CD4-positive, alpha-beta T cell (primary cell): ENCODE measurements at regions not wholly inside any gene's neighbourhood (a gene's known extent, or its start where the extent isn't known, plus 50 kb on each side); places are given as distances from the start of the nearest gene placed in this dataset.

Experiments used
- ATAC-seq: fragments of 200-7000 bp; cut with Tn5 transposase; one replicate; pipeline ENCODE4 v1.10.0; 2022; ENCODE audit warnings: mild to moderate bottlenecking; ENCODE audit not compliant: poor library complexity
- CTCF ChIA-PET: fragments of 350-600 bp; sonication (Branson Sonifier 250); formaldehyde crosslinking; loops from one replicate; lab custom pipeline; 2021; ENCODE audit warnings: antibody characterized with exemption, inconsistent platforms; lab: Charles Lee
- POLR2A ChIA-PET: fragments of 350-600 bp; sonication (Branson Sonifier 250); formaldehyde crosslinking; loops from one replicate; lab custom pipeline; 2021; ENCODE audit warnings: antibody characterized with exemption, inconsistent platforms; lab: Charles Lee
- DNase-seq, 14 experiments: peaks; one replicate each; pipeline ENCODE4 v3.0.0-alpha.2; 2013 to 2020; ENCODE audit warnings: mixed read lengths in 2 of 14
- H3K27ac ChIP-seq, 2 donors: one replicate each; pipeline versions ENCODE4 v1.5.1 to v1.7.0; 2013; ENCODE audit warnings: low read length in 2 of 2, low read depth in 1 of 2, mild to moderate bottlenecking in 1 of 2
- H3K27me3 ChIP-seq, 2 experiments: 1 replicate in 1 of 2; 2 replicates in 1 of 2; pipeline versions ENCODE4 v1.6.1 to v1.7.0; 2013; ENCODE audit warnings: low read length in 2 of 2, control low read depth in 1 of 2, mild to moderate bottlenecking in 1 of 2, moderate library complexity in 1 of 2; ENCODE audit not compliant: insufficient read depth in 2 of 2, control insufficient read depth in 1 of 2
- H3K36me3 ChIP-seq: one replicate; pipeline ENCODE4 v1.6.1; 2013; ENCODE audit warnings: low read length, control low read depth; ENCODE audit not compliant: insufficient read depth
- H3K4me1 ChIP-seq: one replicate; pipeline ENCODE4 v1.6.1; 2013; ENCODE audit warnings: low read length, control low read depth; ENCODE audit not compliant: insufficient read depth
- H3K4me3 ChIP-seq: one replicate; pipeline ENCODE4 v1.5.1; 2013; ENCODE audit warnings: mild to moderate bottlenecking, low read length, moderate library complexity
- H3K9me3 ChIP-seq, 2 experiments: 1 replicate in 1 of 2; 2 replicates in 1 of 2; pipeline versions ENCODE4 v1.6.1 to v1.7.0; 2013; ENCODE audit warnings: low read length in 2 of 2, mild to moderate bottlenecking in 2 of 2, control low read depth in 1 of 2, moderate library complexity in 1 of 2; ENCODE audit not compliant: control insufficient read depth in 1 of 2, insufficient read depth in 1 of 2
- H3K27ac Mint-ChIP-seq: one replicate; pipeline ENCODE4 v1.8.0; 2020; ENCODE audit warnings: mixed read lengths
- H3K27me3 Mint-ChIP-seq: one replicate; pipeline ENCODE4 v1.8.0; 2021; ENCODE audit warnings: mixed read lengths
- H3K36me3 Mint-ChIP-seq: one replicate; pipeline ENCODE4 v1.8.0; 2021; ENCODE audit warnings: low read depth, mixed read lengths
- H3K4me1 Mint-ChIP-seq: one replicate; pipeline ENCODE4 v1.8.0; 2021; ENCODE audit warnings: low read depth, mixed read lengths
- H3K4me3 Mint-ChIP-seq: one replicate; pipeline ENCODE4 v1.8.0; 2020; ENCODE audit warnings: mild to moderate bottlenecking, mixed read lengths
- H3K9me3 Mint-ChIP-seq: one replicate; pipeline ENCODE4 v1.8.0; 2020; ENCODE audit warnings: mixed read lengths
- intact Hi-C, 2 experiments: fragments of 100-400 bp; cut with DNase I in 1 of 2; cut with micrococcal nuclease in 1 of 2; formaldehyde crosslinking; loops; one replicate each; pipeline versions ENCODE4 v1.15.1 to v1.9.0; 2023 to 2025; cut with DNase I, micrococcal nuclease
- TF ChIP-seq, protein P1 (sequence below): fragments of 200-600 bp; IDR thresholded peaks from one replicate; pipeline ENCODE4 v1.8.0; 2022; ENCODE audit warnings: antibody characterized with exemption, mild to moderate bottlenecking

DNA sequence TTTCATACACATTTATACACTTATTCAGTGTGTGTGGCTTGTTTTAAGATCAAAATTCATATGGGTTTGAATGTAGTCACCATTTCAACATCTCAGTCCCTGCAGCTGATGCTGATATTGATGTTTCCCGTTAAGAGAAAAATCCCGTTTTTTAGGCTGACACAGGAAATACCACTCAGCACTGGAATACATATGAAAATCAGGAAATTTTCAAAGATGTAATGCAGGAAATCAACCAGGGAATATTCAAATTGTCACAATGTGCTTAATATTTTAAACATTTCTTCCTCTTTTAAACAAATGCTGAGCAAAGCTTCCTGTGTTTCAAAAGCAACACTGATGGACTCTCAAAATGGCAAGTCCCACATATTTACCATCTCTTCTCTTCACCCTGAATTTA, 94.5 kb upstream of the MARCKS start:
- H3K4me3 ChIP-seq: no peak overlapping the region
- H3K9me3 Mint-ChIP-seq: no peaks in the 10 kb centered on the region

GRCh38 chr6:113763311-113763766, 93.8 kb upstream of the MARCKS start:
- ATAC-seq (no peak), DNase-seq (no peak)
- Mint-ChIP-seq H3K4me1 (no peaks in the 10 kb centered on the region), H3K9me3 (no peaks in the 10 kb centered on the region), H3K27me3 (no peaks in the 10 kb centered on the region), H3K36me3 (no peaks in the 10 kb centered on the region), H3K27ac (no peak overlapping the region), H3K4me3 (no peak overlapping the region)
- TF ChIP-seq, protein P1, sequence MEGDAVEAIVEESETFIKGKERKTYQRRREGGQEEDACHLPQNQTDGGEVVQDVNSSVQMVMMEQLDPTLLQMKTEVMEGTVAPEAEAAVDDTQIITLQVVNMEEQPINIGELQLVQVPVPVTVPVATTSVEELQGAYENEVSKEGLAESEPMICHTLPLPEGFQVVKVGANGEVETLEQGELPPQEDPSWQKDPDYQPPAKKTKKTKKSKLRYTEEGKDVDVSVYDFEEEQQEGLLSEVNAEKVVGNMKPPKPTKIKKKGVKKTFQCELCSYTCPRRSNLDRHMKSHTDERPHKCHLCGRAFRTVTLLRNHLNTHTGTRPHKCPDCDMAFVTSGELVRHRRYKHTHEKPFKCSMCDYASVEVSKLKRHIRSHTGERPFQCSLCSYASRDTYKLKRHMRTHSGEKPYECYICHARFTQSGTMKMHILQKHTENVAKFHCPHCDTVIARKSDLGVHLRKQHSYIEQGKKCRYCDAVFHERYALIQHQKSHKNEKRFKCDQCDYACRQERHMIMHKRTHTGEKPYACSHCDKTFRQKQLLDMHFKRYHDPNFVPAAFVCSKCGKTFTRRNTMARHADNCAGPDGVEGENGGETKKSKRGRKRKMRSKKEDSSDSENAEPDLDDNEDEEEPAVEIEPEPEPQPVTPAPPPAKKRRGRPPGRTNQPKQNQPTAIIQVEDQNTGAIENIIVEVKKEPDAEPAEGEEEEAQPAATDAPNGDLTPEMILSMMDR: no peak
- Histone ChIP-seq H3K4me1 (no peaks in the 10 kb centered on the region), H3K36me3 (no peaks in the 10 kb centered on the region), H3K27ac (no peak overlapping the region), H3K27me3 (no peaks in the 10 kb centered on the region), H3K4me3 (no peak overlapping the region), H3K9me3 (no peaks in the 10 kb centered on the region)
- POLR2A ChIA-PET: no interaction called here
- intact Hi-C loops: no loop called here
- CTCF ChIA-PET: no interaction called here

More for the DNA sequence above, 94.5 kb upstream of the MARCKS start:
- no peaks in the 10 kb centered on the region for H3K27me3 Mint-ChIP-seq
- no peaks in the 10 kb centered on the region for H3K4me1 Mint-ChIP-seq
- no peak for ATAC-seq
- H3K4me3 Mint-ChIP-seq: no peak overlapping the region
- peak in 2 of 14 experiments; percentile 10 to 20 for DNase-seq
- no peak overlapping the region for H3K27ac ChIP-seq
- TF ChIP-seq, protein P1: no peak
- POLR2A ChIA-PET: no interaction called here
- no peak overlapping the region for H3K27ac Mint-ChIP-seq
- no peaks in the 10 kb centered on the region for H3K36me3 Mint-ChIP-seq
- H3K4me1 ChIP-seq: no peaks in the 10 kb centered on the region
- CTCF ChIA-PET: no interaction called here
- no peaks in the 10 kb centered on the region for H3K27me3 ChIP-seq
- intact Hi-C loops: no loop called here
- H3K9me3 ChIP-seq: no peaks in the 10 kb centered on the region
- no peaks in the 10 kb centered on the region for H3K36me3 ChIP-seq

GRCh38 chr6:113763876-113764275, 93.3 kb upstream of the MARCKS start:
- ATAC-seq (no peak), DNase-seq (peak in 2 of 14 experiments; percentile 51 to 65)
- no peaks in the 10 kb centered on the region for H3K4me1 ChIP-seq
- no peak overlapping the region for H3K4me3 ChIP-seq
- ChIA-PET POLR2A (no interaction called here), CTCF (no interaction called here)
- H3K9me3 ChIP-seq: no peaks in the 10 kb centered on the region
- no peak overlapping the region for H3K27ac ChIP-seq
- H3K4me3 Mint-ChIP-seq: no peak overlapping the region
- H3K27me3 ChIP-seq: no peaks in the 10 kb centered on the region
- no peaks in the 10 kb centered on the region for H3K9me3 Mint-ChIP-seq
- no peaks in the 10 kb centered on the region for H3K36me3 ChIP-seq
- no peak overlapping the region for H3K27ac Mint-ChIP-seq
- no peaks in the 10 kb centered on the region for H3K36me3 Mint-ChIP-seq
- intact Hi-C loops: no loop called here
- H3K4me1 Mint-ChIP-seq: no peaks in the 10 kb centered on the region
- no peaks in the 10 kb centered on the region for H3K27me3 Mint-ChIP-seq
- TF ChIP-seq, protein P1: no peak
